Immature natural killer cell (primary cell): ENCODE measurements at regions not wholly inside any gene's neighbourhood (a gene's known extent, or its start where the extent isn't known, plus 50 kb on each side); places are given as distances from the start of the nearest gene placed in this dataset.

ENCODE experiments used
- DNase-seq, 3 donors: peaks; one replicate each; pipeline ENCODE4 v3.0.0; 2022; ENCODE audit warnings: mixed read lengths in 1 of 3
- H3K27ac Mint-ChIP-seq, 6 donors: one replicate each; pipeline ENCODE4 v1.8.0; 2020; ENCODE audit warnings: mixed read lengths in 6 of 6, mild to moderate bottlenecking in 5 of 6, inconsistent platforms in 4 of 6, moderate library complexity in 3 of 6
- H3K27me3 Mint-ChIP-seq, 3 donors: one replicate each; pipeline ENCODE4 v1.8.0; 2020 to 2021; ENCODE audit warnings: low read depth in 3 of 3, mild to moderate bottlenecking in 3 of 3, mixed read lengths in 3 of 3, moderate library complexity in 3 of 3, inconsistent platforms in 1 of 3
- H3K36me3 Mint-ChIP-seq, 3 donors: one replicate each; pipeline ENCODE4 v1.8.0; 2020; ENCODE audit warnings: mixed read lengths in 3 of 3, inconsistent platforms in 2 of 3, mild to moderate bottlenecking in 2 of 3
- H3K4me1 Mint-ChIP-seq, 2 donors: one replicate each; pipeline ENCODE4 v1.8.0; 2020; ENCODE audit warnings: inconsistent platforms in 2 of 2, mild to moderate bottlenecking in 2 of 2, mixed read lengths in 2 of 2, moderate library complexity in 1 of 2
- H3K4me3 Mint-ChIP-seq, 5 donors: one replicate each; pipeline ENCODE4 v1.8.0; 2020; ENCODE audit warnings: mild to moderate bottlenecking in 5 of 5, mixed read lengths in 5 of 5, inconsistent platforms in 3 of 5, moderate library complexity in 3 of 5
- H3K9me3 Mint-ChIP-seq, 6 donors: one replicate each; pipeline ENCODE4 v1.8.0; 2020; ENCODE audit warnings: mild to moderate bottlenecking in 6 of 6, mixed read lengths in 6 of 6, inconsistent platforms in 4 of 6, moderate library complexity in 3 of 6

DNA sequence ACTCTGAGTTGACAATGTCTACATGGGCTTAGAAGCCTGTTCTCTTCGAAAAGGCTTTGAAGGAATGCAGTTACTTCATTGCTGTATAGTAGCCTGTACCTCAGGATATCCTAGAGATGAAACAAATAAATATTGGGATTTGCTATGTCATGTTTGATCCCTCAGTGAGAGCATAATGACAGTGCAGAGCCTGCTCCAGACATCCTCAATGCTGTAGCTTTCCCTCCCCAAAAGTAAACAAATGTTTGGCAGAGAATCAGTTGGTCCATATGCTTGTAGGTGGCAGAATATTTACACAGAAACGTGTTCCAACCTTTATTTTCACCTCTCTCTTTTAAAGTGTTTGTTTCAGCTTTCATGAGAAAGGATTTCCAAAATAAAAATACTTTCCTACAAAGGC lies 515.3 kb upstream of the SGCG start:
- no peaks in the 10 kb centered on the region for H3K36me3 Mint-ChIP-seq
- H3K4me3 Mint-ChIP-seq = no peak overlapping the region
- DNase-seq = no peak
- no peak overlapping the region for H3K27ac Mint-ChIP-seq
- peaks cover 2 to 22% (median 9%) of the 10 kb centered on the region in 6 donors for H3K9me3 Mint-ChIP-seq
- H3K27me3 Mint-ChIP-seq = no peaks in the 10 kb centered on the region
- no peaks in the 10 kb centered on the region for H3K4me1 Mint-ChIP-seq

DNA sequence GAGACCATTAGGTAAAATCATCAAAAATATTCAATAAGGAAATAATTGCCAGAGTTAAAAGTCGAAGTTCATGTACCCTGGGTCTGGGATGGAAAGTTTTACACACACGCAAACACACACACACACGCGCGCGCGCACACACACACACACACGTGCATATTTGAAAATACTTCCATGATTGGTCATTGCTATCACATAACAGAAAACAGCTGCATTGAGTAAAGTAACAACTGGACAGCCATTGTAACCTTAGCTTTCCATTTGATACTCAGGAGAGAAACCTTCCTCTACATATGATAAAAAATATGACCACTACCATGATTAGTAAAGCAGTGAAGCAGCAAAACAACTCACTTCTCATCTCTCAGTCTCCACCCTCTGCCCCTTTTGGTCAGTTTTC lies 490.0 kb upstream of the SGCG start:
- H3K4me3 Mint-ChIP-seq = no peak overlapping the region
- no peaks in the 10 kb centered on the region for H3K36me3 Mint-ChIP-seq
- H3K27ac Mint-ChIP-seq = no peak overlapping the region
- DNase-seq = no peak
- H3K9me3 Mint-ChIP-seq = peaks cover 10 to 34% (median 18%) of the 10 kb centered on the region in 6 donors
- H3K4me1 Mint-ChIP-seq = no peaks in the 10 kb centered on the region
- peaks cover 0 to 2% (median 0%) of the 10 kb centered on the region in 3 donors for H3K27me3 Mint-ChIP-seq

- peaks cover 9 to 35% (median 21%) of the 10 kb centered on the region in 6 donors for H3K9me3 Mint-ChIP-seq
- H3K4me3 Mint-ChIP-seq = no peak overlapping the region
These were observed 487.1 kb upstream of the SGCG start for GRCh38 chr13:22693691-22694090.

GRCh38 chr13:22696433-22696832 lies 484.3 kb upstream of the SGCG start:
- Mint-ChIP-seq H3K4me3 (no peak overlapping the region), H3K9me3 (peaks cover 7 to 42% (median 17%) of the 10 kb centered on the region in 6 donors), H3K4me1 (no peaks in the 10 kb centered on the region), H3K36me3 (no peaks in the 10 kb centered on the region), H3K27ac (no peak overlapping the region), H3K27me3 (peaks cover 0 to 3% (median 2%) of the 10 kb centered on the region in 3 donors)
- no peak for DNase-seq

More at GRCh38 chr13:22693691-22694090, 487.1 kb upstream of the SGCG start:
- H3K36me3 Mint-ChIP-seq = no peaks in the 10 kb centered on the region
- no peaks in the 10 kb centered on the region for H3K4me1 Mint-ChIP-seq
- peaks cover 0 to 2% (median 0%) of the 10 kb centered on the region in 3 donors for H3K27me3 Mint-ChIP-seq
- no peak for DNase-seq
- H3K27ac Mint-ChIP-seq = no peak overlapping the region

- DNase-seq = no peak
- Mint-ChIP-seq H3K4me3 (no peak overlapping the region), H3K27ac (no peak overlapping the region), H3K9me3 (peaks cover 6 to 42% (median 15%) of the 10 kb centered on the region in 6 donors), H3K4me1 (no peaks in the 10 kb centered on the region), H3K36me3 (no peaks in the 10 kb centered on the region), H3K27me3 (peaks cover 0 to 3% (median 2%) of the 10 kb centered on the region in 3 donors)
These were observed 482.3 kb upstream of the SGCG start for GRCh38 chr13:22698467-22698866.

DNA sequence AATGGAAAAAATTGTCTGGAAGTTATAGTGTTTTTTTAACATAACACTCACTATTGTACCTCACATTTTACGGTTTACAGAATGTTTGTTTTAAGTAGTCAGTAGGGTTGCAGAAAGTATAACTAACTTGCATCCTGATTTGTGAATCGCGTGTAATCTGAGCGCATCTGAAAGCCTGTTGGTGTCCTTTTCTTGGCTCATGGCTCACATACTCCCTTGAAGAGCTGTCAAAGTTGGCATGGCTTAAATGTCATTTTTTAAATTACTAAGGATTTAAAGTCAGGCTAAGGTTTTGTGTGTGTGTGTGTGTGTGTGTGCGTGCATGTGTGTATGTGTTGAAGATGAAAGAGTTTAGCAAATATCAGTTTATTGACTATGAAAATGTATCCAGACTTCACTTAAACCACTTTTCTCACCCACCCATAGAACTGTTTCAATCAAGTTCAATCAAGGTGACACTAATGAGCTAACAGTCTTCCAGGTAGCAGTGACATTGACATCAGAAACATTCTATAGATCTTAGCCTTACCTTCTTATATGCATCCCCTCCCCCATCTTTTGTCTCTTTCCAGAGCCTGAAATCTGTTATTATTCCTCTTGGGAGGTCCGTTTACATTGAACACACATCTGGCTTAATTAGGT lies 480.4 kb upstream of the SGCG start:
- no peaks in the 10 kb centered on the region for H3K36me3 Mint-ChIP-seq
- no peak for DNase-seq
- no peak overlapping the region for H3K27ac Mint-ChIP-seq
- H3K27me3 Mint-ChIP-seq = peaks cover 0 to 3% (median 2%) of the 10 kb centered on the region in 3 donors
- H3K4me1 Mint-ChIP-seq = no peaks in the 10 kb centered on the region
- no peak overlapping the region for H3K4me3 Mint-ChIP-seq
- peaks cover 2 to 28% (median 12%) of the 10 kb centered on the region in 6 donors for H3K9me3 Mint-ChIP-seq

DNA sequence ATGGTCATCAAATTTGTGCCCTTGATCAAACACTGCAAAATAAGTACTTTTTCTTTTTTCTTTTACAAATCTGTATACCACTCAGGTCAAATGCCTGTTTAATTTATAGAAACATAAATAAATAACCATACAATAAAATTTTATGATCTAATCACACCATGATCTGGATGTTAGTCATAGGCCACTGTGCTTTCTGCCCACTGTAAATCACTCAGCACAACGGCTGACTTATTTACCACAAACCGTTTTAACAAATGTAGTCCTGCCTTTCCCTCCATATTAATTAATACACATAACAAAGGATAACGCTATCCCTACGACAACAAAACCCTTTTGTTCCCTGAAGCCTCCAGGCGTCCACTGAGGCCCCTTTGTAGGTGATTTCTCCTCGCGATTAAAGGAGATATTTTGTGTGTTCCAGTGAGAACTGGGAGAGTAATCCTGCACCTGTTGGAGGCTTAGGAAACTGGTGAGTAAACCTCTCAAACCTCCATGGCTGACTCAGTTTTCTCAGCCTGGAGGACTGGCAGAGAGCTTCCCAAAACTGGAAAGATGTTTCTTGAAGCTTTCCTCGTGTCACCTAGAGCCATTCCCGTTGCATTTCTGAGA lies 477.1 kb upstream of the SGCG start:
- Mint-ChIP-seq H3K27ac (no peak overlapping the region), H3K4me1 (no peaks in the 10 kb centered on the region), H3K27me3 (peaks cover 0 to 4% (median 3%) of the 10 kb centered on the region in 3 donors), H3K36me3 (no peaks in the 10 kb centered on the region), H3K9me3 (peaks cover 0 to 22% (median 6%) of the 10 kb centered on the region in 6 donors), H3K4me3 (no peak overlapping the region)
- no peak for DNase-seq

DNA sequence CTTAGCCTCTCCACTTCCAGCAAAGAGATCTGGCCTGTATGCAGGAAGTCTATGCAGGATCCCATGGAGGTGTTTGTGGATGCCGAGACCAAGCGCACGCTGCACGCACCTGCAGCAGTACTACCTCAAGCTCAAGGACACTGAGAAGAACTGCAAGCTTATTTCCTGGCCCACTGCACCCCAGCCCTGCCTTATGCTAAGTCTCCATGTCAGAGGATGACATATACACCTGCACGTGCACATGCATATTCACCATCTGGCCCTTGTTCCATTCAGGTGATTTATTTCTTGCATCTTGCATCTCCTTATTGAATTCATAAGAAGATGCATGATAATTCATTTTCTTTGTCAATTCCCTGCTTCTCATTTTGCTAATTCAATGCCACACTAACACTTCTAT lies 472.8 kb upstream of the SGCG start:
- H3K4me3 Mint-ChIP-seq = no peak overlapping the region
- no peak overlapping the region for H3K27ac Mint-ChIP-seq
- DNase-seq = no peak
- no peaks in the 10 kb centered on the region for H3K4me1 Mint-ChIP-seq
- H3K9me3 Mint-ChIP-seq = peaks cover 0 to 11% (median 9%) of the 10 kb centered on the region in 6 donors
- no peaks in the 10 kb centered on the region for H3K36me3 Mint-ChIP-seq
- peaks cover 0 to 5% (median 0%) of the 10 kb centered on the region in 3 donors for H3K27me3 Mint-ChIP-seq

GRCh38 chr13:22717036-22717435 lies 463.7 kb upstream of the SGCG start:
- Mint-ChIP-seq H3K27ac (no peak overlapping the region), H3K36me3 (no peaks in the 10 kb centered on the region), H3K9me3 (peaks cover 0 to 5% (median 4%) of the 10 kb centered on the region in 6 donors), H3K4me1 (no peaks in the 10 kb centered on the region), H3K4me3 (no peak overlapping the region), H3K27me3 (no peaks in the 10 kb centered on the region)
- no peak for DNase-seq

DNA sequence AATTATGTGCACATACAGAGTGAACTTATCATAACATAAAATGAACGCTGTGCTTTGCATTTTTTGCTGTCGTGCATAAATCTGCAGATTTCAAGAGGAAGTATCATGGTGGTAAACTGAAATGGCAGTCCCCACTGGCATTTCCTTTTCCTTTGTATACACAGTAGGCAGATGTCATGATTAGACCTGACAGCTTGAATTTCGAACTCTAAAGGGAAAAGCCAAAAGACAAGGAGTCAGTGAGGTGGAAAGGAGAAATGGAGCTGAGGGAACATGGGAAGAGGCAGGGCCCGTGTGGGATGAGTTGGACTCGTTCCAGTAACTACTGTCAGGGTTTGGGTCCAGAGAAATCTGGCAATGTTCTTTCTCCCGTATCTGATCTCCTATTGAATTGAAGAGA lies 454.1 kb upstream of the SGCG start:
- Mint-ChIP-seq H3K9me3 (peaks cover 0 to 16% (median 8%) of the 10 kb centered on the region in 6 donors), H3K4me1 (no peaks in the 10 kb centered on the region), H3K4me3 (no peak overlapping the region), H3K36me3 (no peaks in the 10 kb centered on the region), H3K27ac (no peak overlapping the region), H3K27me3 (peaks cover 0 to 5% (median 0%) of the 10 kb centered on the region in 3 donors)
- no peak for DNase-seq

DNA sequence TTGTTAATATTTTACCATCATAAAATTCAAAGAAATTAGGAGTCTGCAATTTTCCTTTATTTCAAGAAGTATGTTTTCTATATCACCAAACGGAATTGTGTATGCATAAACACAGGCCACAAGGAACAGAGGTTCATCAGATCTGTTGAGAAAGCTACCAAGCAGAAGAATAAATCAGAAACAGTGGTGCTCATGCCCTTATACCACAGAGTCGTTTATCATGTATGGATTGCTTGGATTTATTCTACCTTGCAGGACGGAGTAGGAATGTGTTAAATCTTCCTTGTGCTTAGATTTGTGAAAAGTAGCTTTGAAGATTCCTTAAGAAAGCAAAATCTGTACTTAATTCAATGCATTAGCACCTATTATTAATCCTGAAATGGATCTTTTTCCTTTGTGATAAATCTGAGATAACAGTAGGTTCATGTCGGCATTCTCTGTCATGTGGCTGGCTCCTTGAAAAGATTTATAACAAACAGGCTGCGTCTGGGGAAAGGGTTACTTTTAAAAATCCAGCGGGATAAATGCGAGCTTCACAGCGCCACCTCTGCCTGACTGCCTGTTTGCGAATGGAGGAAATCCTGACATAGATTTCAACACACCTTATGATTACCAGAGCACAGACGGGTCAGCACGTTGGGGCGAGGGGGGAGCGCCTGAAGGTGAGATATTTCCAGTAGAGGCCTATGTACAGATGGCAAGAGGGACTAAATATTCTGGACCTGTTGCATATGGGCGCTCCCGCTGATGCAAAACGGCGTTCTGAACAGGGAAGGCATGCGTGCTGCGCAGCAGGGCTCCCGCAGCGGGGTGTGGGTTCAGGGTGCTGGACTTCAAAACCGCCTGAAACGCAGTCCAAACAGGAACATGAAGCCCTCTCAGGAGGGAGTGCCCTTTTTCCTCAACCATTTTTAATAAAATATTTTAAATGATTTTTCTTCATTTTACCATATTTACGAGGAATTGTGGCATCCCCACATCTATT lies 445.5 kb upstream of the SGCG start:
- Mint-ChIP-seq H3K27me3 (peaks cover under 1 to 2% (median 2%) of the 10 kb centered on the region in 3 donors), H3K36me3 (no peaks in the 10 kb centered on the region), H3K9me3 (peaks cover 0 to 21% (median 5%) of the 10 kb centered on the region in 6 donors), H3K27ac (no peak overlapping the region), H3K4me3 (no peak overlapping the region), H3K4me1 (no peaks in the 10 kb centered on the region)
- DNase-seq = no peak

DNA sequence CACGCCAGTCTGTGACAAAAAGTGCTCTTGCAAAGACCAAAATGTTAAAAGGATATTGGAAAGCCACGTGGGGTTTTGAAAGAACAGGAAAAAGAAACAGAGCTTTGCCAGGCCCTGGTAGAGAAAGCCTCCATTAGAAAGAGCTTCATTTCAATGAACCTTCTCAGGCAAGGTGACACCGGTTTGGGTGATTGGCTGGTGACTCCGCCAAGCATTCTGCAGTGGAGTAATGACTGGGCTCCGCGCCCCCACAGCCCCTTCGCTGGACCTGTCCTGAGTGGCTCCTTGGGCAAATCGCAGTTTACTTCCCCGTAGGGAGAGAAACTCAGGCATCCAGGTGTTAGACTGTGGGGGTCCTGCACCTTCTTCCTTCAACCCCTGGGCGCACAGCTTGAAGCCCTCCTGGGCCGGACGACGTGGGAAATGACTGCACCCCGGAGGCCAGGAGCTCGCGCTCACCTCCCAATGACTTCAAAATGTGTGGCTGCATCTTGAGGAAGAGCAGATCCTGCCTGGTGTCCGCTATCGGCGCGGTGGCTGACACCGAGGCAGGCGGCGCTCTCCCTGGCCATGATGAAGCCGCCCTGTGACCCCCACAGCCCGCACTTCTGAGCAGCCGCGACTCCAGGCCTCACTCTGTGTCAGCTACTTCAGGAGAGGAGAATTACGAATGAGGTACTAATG lies 444.6 kb upstream of the SGCG start:
- no peaks in the 10 kb centered on the region for H3K36me3 Mint-ChIP-seq
- DNase-seq = no peak
- peaks cover 0 to 25% (median 5%) of the 10 kb centered on the region in 6 donors for H3K9me3 Mint-ChIP-seq
- no peaks in the 10 kb centered on the region for H3K4me1 Mint-ChIP-seq
- peaks cover 2 to 3% (median 2%) of the 10 kb centered on the region in 3 donors for H3K27me3 Mint-ChIP-seq
- no peak overlapping the region for H3K4me3 Mint-ChIP-seq
- no peak overlapping the region for H3K27ac Mint-ChIP-seq

- no peak overlapping the region for H3K4me3 Mint-ChIP-seq
- no peak for DNase-seq
- H3K36me3 Mint-ChIP-seq = no peaks in the 10 kb centered on the region
- peaks cover 0 to 25% (median 6%) of the 10 kb centered on the region in 6 donors for H3K9me3 Mint-ChIP-seq
- H3K27ac Mint-ChIP-seq = no peak overlapping the region
- peaks cover 2 to 3% (median 2%) of the 10 kb centered on the region in 3 donors for H3K27me3 Mint-ChIP-seq
- no peaks in the 10 kb centered on the region for H3K4me1 Mint-ChIP-seq
These were observed 444.0 kb upstream of the SGCG start for GRCh38 chr13:22736768-22737092.
